A673 (cell line): ENCODE measurements at regions not wholly inside any gene's neighbourhood (a gene's known extent, or its start where the extent isn't known, plus 50 kb on each side); places are given as distances from the start of the nearest gene placed in this dataset.

ENCODE experiments used
- BruUV-seq: library from RNA; stranded (reverse); fragments of 400-500 nt; replicated peaks from 2 replicates; lab custom pipeline; 2021; lab: Mats Ljungman, UMichigan
- CTCF ChIA-PET: fragments of 300-600 bp; sonication (Branson Sonifier 250); formaldehyde crosslinking; loops from one replicate; lab custom pipeline; 2022; ENCODE audit warnings: antibody characterized with exemption; lab: Charles Lee
- POLR2A ChIA-PET: fragments of 300-600 bp; sonication (Branson Sonifier 250); formaldehyde crosslinking; loops from one replicate; lab custom pipeline; 2022; ENCODE audit warnings: antibody characterized with exemption; ENCODE audit not compliant: low non-redundant PET; lab: Charles Lee
- DNase-seq: peaks from one replicate; pipeline ENCODE4 v3.0.0-alpha.2; 2015; ENCODE audit warnings: low spot score
- H3K27ac ChIP-seq: fragments of 200-600 bp; sonication (generic); 2 replicates; pipeline ENCODE4 v1.5.1; 2016; ENCODE audit warnings: mixed run types, low read depth, mild to moderate bottlenecking, mixed read lengths, antibody characterized with exemption, low read length; ENCODE audit not compliant: poor library complexity, severe bottlenecking
- H3K27me3 ChIP-seq: fragments of 200-600 bp; sonication (generic); replicated peaks from 2 replicates; pipeline ENCODE4 v1.6.1; 2017; ENCODE audit warnings: mixed run types, low read depth, mild to moderate bottlenecking, mixed read lengths, antibody characterized with exemption, low read length; ENCODE audit not compliant: insufficient read depth, poor library complexity
- H3K36me3 ChIP-seq: fragments of 200-600 bp; sonication (generic); 2 replicates; pipeline ENCODE4 v1.6.1; 2016; ENCODE audit warnings: mixed run types, mild to moderate bottlenecking, mixed read lengths, antibody characterized with exemption, low read length; ENCODE audit not compliant: insufficient read depth, poor library complexity, severe bottlenecking
- H3K4me1 ChIP-seq: fragments of 200-600 bp; sonication (generic); 2 replicates; pipeline ENCODE4 v1.6.1; 2017; ENCODE audit warnings: mixed run types, mild to moderate bottlenecking, mixed read lengths, antibody characterized with exemption, low read length; ENCODE audit not compliant: insufficient read depth, poor library complexity, severe bottlenecking
- H3K4me3 ChIP-seq: fragments of 200-600 bp; sonication (generic); 2 replicates; pipeline ENCODE4 v1.5.1; 2016; ENCODE audit warnings: low read depth, mixed run types, mild to moderate bottlenecking, mixed read lengths, low read length; ENCODE audit not compliant: poor library complexity, severe bottlenecking
- H3K9me3 ChIP-seq: fragments of 200-600 bp; sonication (generic); 2 replicates; pipeline ENCODE4 v1.6.1; 2016; ENCODE audit warnings: mixed run types, low read depth, mild to moderate bottlenecking, mixed read lengths, antibody characterized with exemption, low read length; ENCODE audit not compliant: poor library complexity, severe bottlenecking
- EZH2 ChIP-seq: fragments of 200-600 bp; sonication (generic); IDR thresholded peaks from 2 replicates; pipeline ENCODE4 v1.6.1; 2017; ENCODE audit warnings: borderline replicate concordance, low read depth, mild to moderate bottlenecking, mixed read lengths, antibody characterized with exemption, low read length; ENCODE audit not compliant: poor library complexity, severe bottlenecking
- intact Hi-C: fragments of 100-400 bp; cut with micrococcal nuclease; formaldehyde crosslinking; loops from one replicate; pipeline ENCODE4 v1.10.0; 2022; ENCODE audit not compliant: unreplicated experiment
- TF ChIP-seq, protein P1 (sequence below): fragments of 300-800, 200-600 bp; sonication (generic); conservative IDR thresholded peaks from 2 replicates; pipeline ENCODE4 v1.5.1; 2017; ENCODE audit warnings: low read depth, mild to moderate bottlenecking, antibody characterized with exemption, low read length, moderate library complexity, mixed read lengths

DNA sequence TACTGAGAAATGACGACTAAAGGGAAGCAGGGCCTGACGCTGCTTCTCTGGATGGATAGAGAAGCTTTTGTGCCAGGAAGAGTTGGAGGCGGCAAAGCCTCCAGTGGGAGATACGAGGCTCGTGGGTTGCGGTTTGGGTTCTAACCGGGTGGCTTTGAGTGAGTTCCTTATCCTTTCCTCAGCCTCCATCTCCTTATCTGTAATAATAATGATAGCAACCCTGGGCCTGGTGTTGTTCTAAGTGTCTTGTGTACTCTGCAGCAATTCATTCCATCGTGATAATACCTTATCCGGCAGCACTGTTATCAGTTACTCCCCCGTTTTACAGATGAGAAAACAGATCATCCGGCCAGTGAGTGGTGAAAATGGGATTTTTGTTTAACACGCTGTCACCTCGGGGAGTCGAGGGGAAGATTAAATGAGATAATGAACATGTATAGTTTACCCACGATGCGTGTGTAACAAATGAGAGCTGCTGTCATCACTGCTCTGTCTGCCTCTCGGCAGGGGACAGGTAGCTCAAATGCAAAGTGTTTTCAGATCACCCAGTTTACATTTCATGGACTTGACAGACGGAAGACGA lies 52.0 kb upstream of the LHX1 start:
- ChIA-PET POLR2A (no interaction called here), CTCF (no interaction called here)
- BruUV-seq, result no TSS peak
- H3K4me3 ChIP-seq, result no peak overlapping the region
- intact Hi-C loops, result no loop called here
- H3K4me1 ChIP-seq, result no peaks in the 10 kb centered on the region
- H3K9me3 ChIP-seq, result no peaks in the 10 kb centered on the region
- H3K27ac ChIP-seq, result no peak overlapping the region
- H3K27me3 ChIP-seq, result no peaks in the 10 kb centered on the region
- TF ChIP-seq EZH2, result no peak
- TF ChIP-seq, protein P1, sequence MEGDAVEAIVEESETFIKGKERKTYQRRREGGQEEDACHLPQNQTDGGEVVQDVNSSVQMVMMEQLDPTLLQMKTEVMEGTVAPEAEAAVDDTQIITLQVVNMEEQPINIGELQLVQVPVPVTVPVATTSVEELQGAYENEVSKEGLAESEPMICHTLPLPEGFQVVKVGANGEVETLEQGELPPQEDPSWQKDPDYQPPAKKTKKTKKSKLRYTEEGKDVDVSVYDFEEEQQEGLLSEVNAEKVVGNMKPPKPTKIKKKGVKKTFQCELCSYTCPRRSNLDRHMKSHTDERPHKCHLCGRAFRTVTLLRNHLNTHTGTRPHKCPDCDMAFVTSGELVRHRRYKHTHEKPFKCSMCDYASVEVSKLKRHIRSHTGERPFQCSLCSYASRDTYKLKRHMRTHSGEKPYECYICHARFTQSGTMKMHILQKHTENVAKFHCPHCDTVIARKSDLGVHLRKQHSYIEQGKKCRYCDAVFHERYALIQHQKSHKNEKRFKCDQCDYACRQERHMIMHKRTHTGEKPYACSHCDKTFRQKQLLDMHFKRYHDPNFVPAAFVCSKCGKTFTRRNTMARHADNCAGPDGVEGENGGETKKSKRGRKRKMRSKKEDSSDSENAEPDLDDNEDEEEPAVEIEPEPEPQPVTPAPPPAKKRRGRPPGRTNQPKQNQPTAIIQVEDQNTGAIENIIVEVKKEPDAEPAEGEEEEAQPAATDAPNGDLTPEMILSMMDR, result no peak
- DNase-seq, result no peak
- H3K36me3 ChIP-seq, result no peaks in the 10 kb centered on the region

DNA sequence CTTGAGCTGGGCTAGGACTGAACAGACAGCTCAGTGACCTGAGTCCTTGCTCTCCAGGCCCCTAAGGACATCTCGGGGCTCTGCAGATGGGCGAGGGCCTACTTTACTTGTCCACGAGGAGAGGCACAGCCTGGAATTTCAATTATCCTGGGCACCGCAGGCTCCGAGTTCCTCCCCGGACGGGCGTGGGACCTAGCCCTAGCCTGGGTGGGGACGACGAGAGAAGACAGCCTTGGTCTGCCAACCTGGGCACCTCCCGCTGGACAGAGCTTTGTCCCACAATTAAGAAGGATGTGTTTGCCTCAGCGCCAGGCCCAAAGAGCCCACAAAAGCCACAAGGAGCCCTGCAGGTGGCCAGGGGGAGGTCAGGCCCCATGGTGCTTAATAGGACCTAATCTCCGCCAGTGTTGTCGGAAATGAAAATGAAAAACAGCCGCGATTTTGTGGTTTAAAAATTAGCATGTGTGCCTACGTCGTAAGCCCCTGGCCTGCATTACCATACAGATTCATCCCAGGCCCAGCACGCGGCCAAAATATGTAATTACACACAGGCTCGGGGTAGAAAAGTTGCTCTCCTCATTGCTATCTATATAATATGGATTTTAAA lies 51.4 kb upstream of the LHX1 start:
- ChIA-PET CTCF (no interaction called here), POLR2A (no interaction called here)
- Histone ChIP-seq H3K4me1 (no peaks in the 10 kb centered on the region), H3K9me3 (no peaks in the 10 kb centered on the region), H3K4me3 (no peak overlapping the region), H3K27me3 (no peaks in the 10 kb centered on the region), H3K27ac (no peak overlapping the region), H3K36me3 (no peaks in the 10 kb centered on the region)
- no peak for DNase-seq
- TF ChIP-seq, protein P1, result no peak
- no peak for TF ChIP-seq EZH2
- intact Hi-C loops, result no loop called here
- BruUV-seq, result no TSS peak
